ENCODE measurements at regions not wholly inside any gene's neighbourhood (a gene's known extent, or its start where the extent isn't known, plus 50 kb on each side); places are given as distances from the start of the nearest gene placed in this dataset.

GRCh38 chr1:244952940-244953339 lies 88.6 kb upstream of the HNRNPU start:
- intact Hi-C loops (cut with DNase I; ENCODE audit: low total_unique reads), result no loop called here

GRCh38 chr1:244952280-244952933 lies 88.1 kb upstream of the HNRNPU start:
- TF ChIP-seq POLR2AphosphoS5 (IDR thresholded peaks at IDR 0.05) (no peak), EP300 (IDR thresholded peaks at IDR 0.05) (no peak), POLR2A (IDR thresholded peaks at IDR 0.05) (no peak), CTCF (IDR thresholded peaks at IDR 0.05) (no peak)
- Histone ChIP-seq H3K27ac (no peak overlapping the region), H3K9me3 (no peaks in the 10 kb centered on the region), H3K4me3 (no peak overlapping the region), H3K4me1 (peaks cover 0 to 6% (median 0%) of the 10 kb centered on the region in 4 donors), H3K36me3 (no peaks in the 10 kb centered on the region), H3K27me3 (no peaks in the 10 kb centered on the region)
- WGBS, 5 donors, result 88 to 95% (median 90%) methylated on average over 5 of the region's 5 CpGs
- intact Hi-C loops (cut with DNase I; ENCODE audit: low total_unique reads), result no loop called here
- DNase-seq, result no peak

More at GRCh38 chr1:244952940-244953339, 88.6 kb upstream of the HNRNPU start:
- Histone ChIP-seq H3K9me3 (no peaks in the 10 kb centered on the region), H3K27me3 (no peaks in the 10 kb centered on the region), H3K4me3 (no peak overlapping the region), H3K27ac (no peak overlapping the region), H3K4me1 (peaks cover 0 to 6% (median 0%) of the 10 kb centered on the region in 4 donors), H3K36me3 (no peaks in the 10 kb centered on the region)
- WGBS, 5 donors, result 34 to 55% (median 38%) methylated on average over 8 of the region's 8 CpGs
- TF ChIP-seq POLR2A (IDR thresholded peaks at IDR 0.05) (no peak), POLR2AphosphoS5 (IDR thresholded peaks at IDR 0.05) (no peak), EP300 (IDR thresholded peaks at IDR 0.05) (no peak)
- DNase-seq, result peak in 1 of 2 donors; percentile 43

GRCh38 chr1:244948416-244948815 lies 84.1 kb upstream of the HNRNPU start:
- TF ChIP-seq POLR2A (IDR thresholded peaks at IDR 0.05) (no peak), CTCF (IDR thresholded peaks at IDR 0.05) (no peak), EP300 (IDR thresholded peaks at IDR 0.05) (no peak), POLR2AphosphoS5 (IDR thresholded peaks at IDR 0.05) (no peak)
- intact Hi-C loops (cut with DNase I; ENCODE audit: low total_unique reads), result no loop called here
- no peaks in the 10 kb centered on the region for H3K27me3 ChIP-seq

GRCh38 chr1:244945109-244945671 lies 80.8 kb upstream of the HNRNPU start:
- no peak for DNase-seq
- no peaks in the 10 kb centered on the region for H3K36me3 ChIP-seq
- intact Hi-C loops (cut with DNase I; ENCODE audit: low total_unique reads), result no loop called here
- no peak overlapping the region for H3K4me3 ChIP-seq
- 53 to 66% (median 58%) methylated on average over 3 of the region's 3 CpGs for WGBS, 5 donors
- H3K4me1 ChIP-seq, result no peaks in the 10 kb centered on the region
- no peaks in the 10 kb centered on the region for H3K27me3 ChIP-seq
- H3K27ac ChIP-seq, result no peak overlapping the region
- H3K9me3 ChIP-seq, result no peaks in the 10 kb centered on the region
- TF ChIP-seq EP300 (IDR thresholded peaks at IDR 0.05), result no peak
- TF ChIP-seq POLR2A (IDR thresholded peaks at IDR 0.05), result no peak
- TF ChIP-seq POLR2AphosphoS5 (IDR thresholded peaks at IDR 0.05), result no peak
- no peak for TF ChIP-seq CTCF (IDR thresholded peaks at IDR 0.05)

More at GRCh38 chr1:244948416-244948815, 84.1 kb upstream of the HNRNPU start:
- DNase-seq, result no peak
- 96 to 99% (median 98%) methylated on average over 4 of the region's 4 CpGs for WGBS, 5 donors
- Histone ChIP-seq H3K27ac (no peak overlapping the region), H3K9me3 (no peaks in the 10 kb centered on the region), H3K4me1 (no peaks in the 10 kb centered on the region), H3K4me3 (no peak overlapping the region), H3K36me3 (no peaks in the 10 kb centered on the region)

- intact Hi-C loops (cut with DNase I; ENCODE audit: low total_unique reads), result no loop called here
- no peaks in the 10 kb centered on the region for H3K36me3 ChIP-seq
- H3K9me3 ChIP-seq, result no peaks in the 10 kb centered on the region
- TF ChIP-seq CTCF (IDR thresholded peaks at IDR 0.05), result no peak
- TF ChIP-seq POLR2A (IDR thresholded peaks at IDR 0.05), result no peak
- no peak for TF ChIP-seq EP300 (IDR thresholded peaks at IDR 0.05)
- no peak for TF ChIP-seq POLR2AphosphoS5 (IDR thresholded peaks at IDR 0.05)
- no peak overlapping the region for H3K4me3 ChIP-seq
- no peak for DNase-seq
- WGBS, 5 donors, result 93 to 96% (median 94%) methylated on average over 12 to 13 of the region's 13 CpGs
- no peaks in the 10 kb centered on the region for H3K4me1 ChIP-seq
- no peak overlapping the region for H3K27ac ChIP-seq
- no peaks in the 10 kb centered on the region for H3K27me3 ChIP-seq
These were observed 76.8 kb upstream of the HNRNPU start for GRCh38 chr1:244941121-244941520.

All from stomach (tissue), 8 donors.